GM21529 (cell line): ENCODE measurements at regions not wholly inside any gene's neighbourhood (a gene's known extent, or its start where the extent isn't known, plus 50 kb on each side); places are given as distances from the start of the nearest gene placed in this dataset.
"Not testable (repeated sequence)": the region's sequence is repeated elsewhere in the genome, so short reads cannot be mapped to it uniquely, and the experiment has no call there.

ENCODE experiments used
- ATAC-seq: cut with Tn5 transposase; IDR thresholded peaks from one replicate; pipeline ENCODE4 v1.9.1; 2021; ENCODE audit not compliant: unreplicated experiment

- no peak for ATAC-seq
Measured at GRCh38 chr7:52168085-52168484, 851.5 kb upstream of the COBL start.

DNA sequence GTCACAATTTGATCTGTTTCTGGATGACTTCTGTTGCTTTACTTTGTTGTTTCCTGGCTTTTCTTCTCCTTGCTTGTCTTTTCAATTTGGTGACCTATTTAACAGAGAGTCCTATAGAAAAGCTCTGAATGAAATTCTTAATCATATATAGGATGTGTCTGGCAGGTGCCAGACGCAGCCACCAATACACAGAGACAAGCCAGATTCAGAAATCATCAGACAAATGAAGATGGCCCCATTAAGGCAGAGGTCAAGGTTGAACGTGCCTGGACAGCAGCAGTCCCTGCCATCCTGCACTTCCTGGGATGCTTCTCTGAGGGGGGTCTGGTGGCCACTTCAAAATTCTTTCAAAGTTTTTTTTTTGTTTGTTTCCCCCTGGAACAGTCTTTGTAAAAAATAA lies 846.7 kb upstream of the COBL start:
- ATAC-seq: no peak

GRCh38 chr7:52161483-52161882 lies 844.9 kb upstream of the COBL start:
- ATAC-seq: no peak

DNA sequence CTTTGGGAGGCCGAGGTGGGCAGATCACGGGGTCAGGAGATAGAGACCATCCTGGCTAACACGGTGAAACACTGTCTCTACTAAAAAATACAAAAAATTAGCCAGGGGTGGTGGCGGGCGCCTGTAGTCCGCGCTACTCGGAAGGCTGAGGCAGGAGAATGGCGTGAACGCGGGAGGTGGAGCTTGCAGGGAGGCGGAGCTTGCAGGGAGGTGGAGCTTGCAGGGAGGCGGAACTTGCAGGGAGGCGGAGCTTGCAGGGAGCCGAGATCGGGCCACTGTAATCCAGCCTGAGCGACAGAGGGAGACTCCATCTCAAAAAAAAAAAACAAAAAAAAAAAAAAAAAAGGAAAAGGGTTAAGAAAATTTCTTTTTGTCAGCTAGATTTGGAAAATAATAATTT lies 842.8 kb upstream of the COBL start:
- not testable (repeated sequence) for ATAC-seq

GRCh38 chr7:52154382-52154781 lies 837.8 kb upstream of the COBL start:
- no peak for ATAC-seq

- ATAC-seq: no peak
Measured at GRCh38 chr7:52151559-52151958, 835.0 kb upstream of the COBL start.

DNA sequence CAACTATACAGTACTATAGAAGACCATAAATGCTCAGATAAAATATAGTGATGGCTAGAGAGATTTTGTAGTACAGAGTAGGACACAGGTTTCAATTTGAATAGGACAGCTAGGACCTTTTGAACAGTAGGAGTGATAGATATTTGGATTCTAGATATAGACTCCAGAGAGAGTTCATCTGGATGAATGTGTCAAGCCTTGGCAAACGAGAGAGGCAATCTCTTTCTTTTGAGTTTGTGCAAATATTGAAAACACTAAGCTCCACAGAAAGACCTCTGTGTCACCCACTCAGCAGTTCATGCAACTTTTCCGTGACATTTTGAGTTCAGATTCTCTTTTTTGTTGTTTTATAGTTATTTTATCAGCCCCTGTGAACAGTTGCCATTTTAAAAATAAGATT lies 834.3 kb upstream of the COBL start:
- no peak for ATAC-seq

DNA sequence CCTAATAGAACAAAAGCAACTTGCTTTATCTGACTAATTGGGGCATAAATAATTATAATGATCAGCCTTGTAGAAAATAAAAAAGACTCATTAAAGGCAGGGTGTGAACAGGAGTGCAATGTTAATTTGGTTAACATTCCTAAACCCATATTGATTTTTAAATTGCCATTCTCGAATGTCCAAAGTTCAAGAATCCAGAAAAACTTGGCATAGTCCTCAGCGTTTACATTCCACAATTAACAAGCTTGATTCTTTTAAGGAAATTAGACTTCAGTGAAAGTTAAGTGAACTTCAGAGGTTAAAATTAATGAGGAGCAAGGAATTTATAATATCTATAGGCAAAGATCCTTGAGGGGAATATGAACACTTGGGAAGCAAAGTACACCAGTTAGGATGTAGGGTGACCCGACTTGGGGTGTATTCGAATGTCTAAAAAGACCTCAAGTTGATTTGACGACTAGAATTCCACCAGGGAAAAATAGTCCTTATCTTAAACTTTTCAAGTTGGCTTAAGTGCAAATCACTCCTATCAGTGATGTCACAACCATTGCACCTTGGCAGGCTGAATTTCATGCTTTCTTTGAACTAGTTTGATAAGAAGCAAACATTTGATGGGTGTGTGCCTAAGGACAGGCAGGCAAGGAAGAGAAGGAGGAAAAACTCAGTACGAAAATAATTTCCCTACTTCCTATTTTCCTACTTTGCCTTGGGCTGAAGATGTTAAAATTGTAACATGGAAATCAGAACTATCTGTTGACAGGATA lies 830.4 kb upstream of the COBL start:
- no peak for ATAC-seq

- ATAC-seq: no peak
Measured at GRCh38 chr7:52143219-52143618, 826.6 kb upstream of the COBL start.

GRCh38 chr7:52140851-52141250 lies 824.2 kb upstream of the COBL start:
- ATAC-seq: no peak

- no peak for ATAC-seq
Measured at GRCh38 chr7:52135403-52135802, 818.8 kb upstream of the COBL start.

DNA sequence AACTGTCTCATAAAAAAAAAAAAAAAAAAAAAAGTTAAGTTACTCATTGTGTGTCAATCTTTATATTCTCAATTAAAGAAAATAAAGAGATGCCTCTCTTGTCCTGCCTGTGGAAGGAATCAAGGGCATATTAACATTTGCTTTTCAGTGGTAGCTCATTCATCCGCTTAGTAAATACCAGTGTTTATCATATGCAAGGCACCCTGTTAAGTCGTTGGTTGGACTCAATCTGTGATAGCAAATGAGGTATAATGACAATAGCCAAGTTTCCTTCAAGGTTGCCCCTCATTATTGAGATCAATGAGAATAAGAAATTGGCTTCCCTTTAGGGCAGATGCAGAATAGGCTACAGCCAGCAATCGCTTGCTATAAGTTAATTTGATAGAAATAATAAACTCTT lies 812.7 kb upstream of the COBL start:
- ATAC-seq: no peak

- no peak for ATAC-seq
Measured at GRCh38 chr7:52120912-52121311, 804.3 kb upstream of the COBL start.

- ATAC-seq: no peak
Measured at GRCh38 chr7:52119537-52119936, 802.9 kb upstream of the COBL start.

- ATAC-seq: no peak
Measured at GRCh38 chr7:52114509-52114908, 797.9 kb upstream of the COBL start.

DNA sequence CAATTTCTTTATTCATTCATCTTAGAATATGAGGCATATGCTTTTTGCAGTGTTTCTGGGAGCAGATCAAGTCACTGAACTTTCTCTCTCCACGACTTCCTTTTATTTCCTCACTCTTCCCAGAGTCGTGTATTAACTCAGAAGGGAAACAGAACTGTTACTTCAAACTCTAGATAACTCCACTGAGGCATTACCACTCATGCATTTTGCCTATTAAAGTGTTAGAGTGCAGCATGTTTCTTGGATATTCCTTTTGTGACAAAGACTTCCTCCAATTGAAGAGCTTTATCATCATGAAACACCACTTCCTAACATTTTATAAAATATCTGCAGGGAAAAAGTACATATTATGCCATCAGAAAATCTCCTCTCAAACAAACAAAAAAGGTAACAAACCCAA lies 797.4 kb upstream of the COBL start:
- ATAC-seq: no peak

GRCh38 chr7:52107355-52107754 lies 790.7 kb upstream of the COBL start:
- no peak for ATAC-seq

DNA sequence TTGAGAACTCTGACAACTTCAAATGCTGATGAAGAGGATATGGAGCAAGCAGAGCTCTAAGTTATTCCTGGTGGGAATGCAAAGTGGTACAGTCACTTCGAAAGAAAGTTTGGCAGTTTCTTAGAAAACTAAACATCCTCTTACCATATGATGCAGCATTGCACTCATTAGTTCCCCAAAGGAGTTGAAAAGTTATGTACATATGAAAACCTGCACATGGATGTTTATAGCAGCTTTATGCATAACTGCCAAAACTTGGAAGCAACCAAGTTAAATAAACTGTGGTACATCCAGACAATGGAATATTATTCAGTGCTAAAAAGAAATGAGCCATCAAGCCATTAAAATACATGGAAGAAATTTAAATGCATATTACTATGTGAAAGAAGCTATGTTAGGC lies 779.3 kb upstream of the COBL start:
- ATAC-seq: no peak

- no peak for ATAC-seq
Measured at GRCh38 chr7:52091996-52092395, 775.4 kb upstream of the COBL start.

DNA sequence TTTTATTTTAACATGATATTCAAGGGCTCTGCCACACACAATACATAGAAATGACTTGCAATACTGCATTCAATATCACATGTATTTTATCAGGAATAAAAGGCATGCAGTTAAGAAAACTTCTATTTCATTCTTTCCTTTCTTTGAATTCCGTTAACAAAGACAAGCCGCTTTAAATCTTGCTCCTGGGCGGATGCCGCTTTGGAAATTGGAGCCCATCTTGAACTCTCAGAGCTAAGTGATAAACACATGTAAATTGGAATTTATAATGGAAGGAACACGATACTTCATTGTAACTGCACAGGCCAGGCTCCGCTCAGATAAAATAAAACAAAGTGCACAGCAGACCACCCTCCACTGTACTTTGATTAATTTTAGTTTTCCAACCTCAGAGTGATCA lies 774.5 kb upstream of the COBL start:
- ATAC-seq: no peak

GRCh38 chr7:52088008-52088901 lies 771.6 kb upstream of the COBL start:
- no peak for ATAC-seq

DNA sequence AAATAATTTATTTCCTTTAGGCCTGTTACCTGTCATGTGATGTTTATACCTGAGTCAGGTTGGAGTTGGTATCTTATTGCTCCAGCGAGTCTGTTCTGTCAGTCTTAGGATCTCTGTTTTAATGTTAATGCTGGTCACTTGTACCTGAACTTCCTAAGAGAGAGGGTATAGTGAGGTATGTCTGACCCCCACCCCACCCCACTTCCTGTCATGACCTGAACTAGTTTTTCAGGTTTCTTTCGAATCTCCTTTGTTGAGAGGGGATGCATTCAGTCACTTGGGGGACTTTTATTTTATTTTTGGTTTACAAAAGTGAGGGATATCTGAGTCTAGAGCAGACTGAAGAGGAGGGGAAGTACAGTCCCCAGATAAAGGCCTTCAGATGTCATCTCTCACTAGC lies 769.0 kb upstream of the COBL start:
- no peak for ATAC-seq
